ENCODE measurements at regions not wholly inside any gene's neighbourhood (a gene's known extent, or its start where the extent isn't known, plus 50 kb on each side); places are given as distances from the start of the nearest gene placed in this dataset.

GRCh38 chr4:183763990-183764754 lies 105.1 kb downstream of the TRAPPC11 start:
- Histone ChIP-seq H3K4me3 (ENCODE audit: control insufficient read depth in 2 of 3, extremely low read depth in 1 of 3, insufficient read depth in 2 of 3, low read depth in 1 of 3, low read length in 3 of 3) (no peak overlapping the region), H3K4me2 (ENCODE audit: control insufficient read depth, extremely low read depth, insufficient read depth, low read depth, low read length) (no peak overlapping the region), H3K79me2 (ENCODE audit: control insufficient read depth, insufficient read depth, low read length) (no peaks in the 10 kb centered on the region), H3K9me3 (ENCODE audit: control insufficient read depth, low read depth, low read length) (no peaks in the 10 kb centered on the region), H2AFZ (ENCODE audit: control insufficient read depth, low read length) (no peak overlapping the region), H3K36me3 (ENCODE audit: control insufficient read depth in 2 of 2, extremely low read depth in 1 of 2, insufficient read depth in 2 of 2, low read length in 2 of 2) (no peaks in the 10 kb centered on the region), H3K9me1 (ENCODE audit: control insufficient read depth, extremely low read depth, insufficient read depth, low read length) (no peaks in the 10 kb centered on the region), H3K27ac (ENCODE audit: control insufficient read depth, insufficient read depth, low read length) (no peak overlapping the region), H4K20me1 (ENCODE audit: control insufficient read depth, extremely low read depth, insufficient read depth, low read length) (no peaks in the 10 kb centered on the region), H3K27me3 (ENCODE audit: control insufficient read depth, extremely low read depth, insufficient read depth, low read length) (peaks cover 3% of the 10 kb centered on the region), H3K9ac (ENCODE audit: control insufficient read depth, extremely low read depth, insufficient read depth, low read length) (no peak overlapping the region), H3K4me1 (ENCODE audit: control insufficient read depth, extremely low read depth, insufficient read depth, low read length) (no peaks in the 10 kb centered on the region)
- no peak for TF ChIP-seq CTCF (optimal IDR thresholded peaks at IDR 0.05 in 1 of 3, IDR thresholded peaks at IDR 0.05 in 1 of 3, conservative IDR thresholded peaks at IDR 0.05 in 1 of 3; ENCODE audit: extremely low read depth in 1 of 3, insufficient read depth in 2 of 3, low read length in 3 of 3)
- TF ChIP-seq EZH2 (IDR thresholded peaks at IDR 0.05; ENCODE audit: low read length), result no peak
- dilution Hi-C loops (cut with MboI; ENCODE audit: extremely low pct_ligation_motif_present, low sequenced_read_pairs), result no loop called here
- FAIRE-seq (no peak), DNase-seq (ENCODE audit: low read depth, low spot score) (no peak)

GRCh38 chr4:183765251-183765911 lies 106.3 kb downstream of the TRAPPC11 start:
- Histone ChIP-seq H3K36me3 (ENCODE audit: control insufficient read depth in 2 of 2, extremely low read depth in 1 of 2, insufficient read depth in 2 of 2, low read length in 2 of 2) (no peaks in the 10 kb centered on the region), H3K4me2 (ENCODE audit: control insufficient read depth, extremely low read depth, insufficient read depth, low read depth, low read length) (no peak overlapping the region), H4K20me1 (ENCODE audit: control insufficient read depth, extremely low read depth, insufficient read depth, low read length) (no peaks in the 10 kb centered on the region), H3K4me1 (ENCODE audit: control insufficient read depth, extremely low read depth, insufficient read depth, low read length) (no peaks in the 10 kb centered on the region), H3K9ac (ENCODE audit: control insufficient read depth, extremely low read depth, insufficient read depth, low read length) (no peak overlapping the region), H3K4me3 (ENCODE audit: control insufficient read depth in 2 of 3, extremely low read depth in 1 of 3, insufficient read depth in 2 of 3, low read depth in 1 of 3, low read length in 3 of 3) (no peak overlapping the region), H3K27me3 (ENCODE audit: control insufficient read depth, extremely low read depth, insufficient read depth, low read length) (peaks cover 3% of the 10 kb centered on the region), H3K27ac (ENCODE audit: control insufficient read depth, insufficient read depth, low read length) (no peak overlapping the region), H3K79me2 (ENCODE audit: control insufficient read depth, insufficient read depth, low read length) (no peaks in the 10 kb centered on the region), H3K9me3 (ENCODE audit: control insufficient read depth, low read depth, low read length) (no peaks in the 10 kb centered on the region), H2AFZ (ENCODE audit: control insufficient read depth, low read length) (no peak overlapping the region), H3K9me1 (ENCODE audit: control insufficient read depth, extremely low read depth, insufficient read depth, low read length) (no peaks in the 10 kb centered on the region)
- dilution Hi-C loops (cut with MboI; ENCODE audit: extremely low pct_ligation_motif_present, low sequenced_read_pairs), result no loop called here
- DNase-seq (ENCODE audit: low read depth, low spot score) (no peak), FAIRE-seq (no peak)
- TF ChIP-seq CTCF (optimal IDR thresholded peaks at IDR 0.05 in 1 of 3, IDR thresholded peaks at IDR 0.05 in 1 of 3, conservative IDR thresholded peaks at IDR 0.05 in 1 of 3; ENCODE audit: extremely low read depth in 1 of 3, insufficient read depth in 2 of 3, low read length in 3 of 3), result no peak
- TF ChIP-seq EZH2 (IDR thresholded peaks at IDR 0.05; ENCODE audit: low read length), result no peak

Data from keratinocyte (primary cell).